AG10803 (cell line): ENCODE measurements at regions not wholly inside any gene's neighbourhood (a gene's known extent, or its start where the extent isn't known, plus 50 kb on each side); places are given as distances from the start of the nearest gene placed in this dataset.

Experiments used
- DNase-seq: peaks from one replicate; pipeline ENCODE4 v3.0.0; 2010; ENCODE audit warnings: low read depth
- H3K4me3 ChIP-seq: 2 replicates; pipeline ENCODE4 v1.5.1; 2011; ENCODE audit warnings: mild to moderate bottlenecking, low read length, control low read depth
- CTCF ChIP-seq: conservative IDR thresholded peaks from 2 replicates; pipeline ENCODE4 v1.5.1; 2011; ENCODE audit warnings: mild to moderate bottlenecking, low read length, control low read depth, inconsistent platforms

- no peak overlapping the region for H3K4me3 ChIP-seq
- no peak for TF ChIP-seq CTCF
- no peak for DNase-seq
Observed at GRCh38 chr13:65445340-65445739, 1784.8 kb downstream of the PCDH9 start.

- H3K4me3 ChIP-seq, result no peak overlapping the region
- TF ChIP-seq CTCF, result no peak
- no peak for DNase-seq
Observed at GRCh38 chr13:65435590-65435989, 1794.5 kb downstream of the PCDH9 start.

- no peak overlapping the region for H3K4me3 ChIP-seq
- no peak for TF ChIP-seq CTCF
- no peak for DNase-seq
Observed at GRCh38 chr13:65417953-65418352, 1812.2 kb downstream of the PCDH9 start.

- DNase-seq, result no peak
- no peak overlapping the region for H3K4me3 ChIP-seq
- no peak for TF ChIP-seq CTCF
Observed at GRCh38 chr13:65416784-65417183, 1813.4 kb downstream of the PCDH9 start.

- no peak for DNase-seq
- TF ChIP-seq CTCF, result no peak
- H3K4me3 ChIP-seq, result no peak overlapping the region
Observed at GRCh38 chr13:65414187-65414586, 1815.9 kb downstream of the PCDH9 start.

GRCh38 chr13:65411521-65411920 lies 1818.6 kb downstream of the PCDH9 start:
- no peak overlapping the region for H3K4me3 ChIP-seq
- no peak for TF ChIP-seq CTCF
- DNase-seq, result no peak

GRCh38 chr13:65410791-65411190 lies 1819.3 kb downstream of the PCDH9 start:
- no peak for TF ChIP-seq CTCF
- DNase-seq, result no peak
- no peak overlapping the region for H3K4me3 ChIP-seq
